ENCODE measurements at regions not wholly inside any gene's neighbourhood (a gene's known extent, or its start where the extent isn't known, plus 50 kb on each side); places are given as distances from the start of the nearest gene placed in this dataset.

- H3K4me3 ChIP-seq, result no peak overlapping the region
- DNase-seq (ENCODE audit: low read depth in 1 of 2, low spot score in 1 of 2), result no peak
- no peaks in the 10 kb centered on the region for H3K4me1 ChIP-seq
- no peak for TF ChIP-seq HOXB5 (CRISPR knock-in tag; IDR thresholded peaks at IDR 0.05)
- TF ChIP-seq POLR2AphosphoS2 (conservative IDR thresholded peaks at IDR 0.05; ENCODE audit: low read length), result no peak
- no peak for TF ChIP-seq RAD21 (conservative IDR thresholded peaks at IDR 0.05 in 1 of 2, IDR thresholded peaks at IDR 0.05 in 1 of 2)
- TF ChIP-seq NFE2L2 (conservative IDR thresholded peaks at IDR 0.05; ENCODE audit: low read length), result no peak
- TF ChIP-seq ATOH8 (CRISPR knock-in tag; IDR thresholded peaks at IDR 0.05; ENCODE audit: low read depth), result no peak
- no peak for TF ChIP-seq PHF8 (IDR thresholded peaks at IDR 0.05; ENCODE audit: borderline replicate concordance, low read depth)
- TF ChIP-seq MAZ (IDR thresholded peaks at IDR 0.05; ENCODE audit: borderline replicate concordance, low read depth, low read length), result no peak
- TF ChIP-seq EP300 (IDR thresholded peaks at IDR 0.05), result no peak
- TF ChIP-seq RARB (CRISPR knock-in tag; IDR thresholded peaks at IDR 0.05), result no peak
- no peak for TF ChIP-seq ZSCAN20 (CRISPR knock-in tag; IDR thresholded peaks at IDR 0.05)
- TF ChIP-seq GATA3 (IDR thresholded peaks at IDR 0.05; ENCODE audit: borderline replicate concordance), result no peak
- TF ChIP-seq CTCF (IDR thresholded peaks at IDR 0.05), result no peak
- no peak for TF ChIP-seq JUNB (IDR thresholded peaks at IDR 0.05)
- TF ChIP-seq MYC (IDR thresholded peaks at IDR 0.05; ENCODE audit: borderline replicate concordance, low read length), result no peak
- no peak for TF ChIP-seq TFCP2L1 (CRISPR knock-in tag; IDR thresholded peaks at IDR 0.05)
- TF ChIP-seq HEYL (CRISPR knock-in tag; IDR thresholded peaks at IDR 0.05), result no peak
- ChIA-PET POLR2A (no interaction called here), CTCF (no interaction called here)
- ATAC-seq, result no peak
- FAIRE-seq, result no peak
- no peak overlapping the region for H3K4me2 ChIP-seq
- no peaks in the 10 kb centered on the region for H3K9me3 ChIP-seq
- H3K27ac ChIP-seq, result no peak overlapping the region
- 21% methylated on average over 5 of the region's 5 CpGs for WGBS (ENCODE audit: missing lambda C conversion rate)
Observed at GRCh38 chr4:155600244-155600643, 66.4 kb upstream of the GUCY1A1 start.

GRCh38 chr4:155599596-155599995, 67.1 kb upstream of the GUCY1A1 start:
- Histone ChIP-seq H3K4me2 (no peak overlapping the region), H3K9me3 (no peaks in the 10 kb centered on the region), H3K27ac (no peak overlapping the region), H3K4me1 (no peaks in the 10 kb centered on the region), H3K4me3 (no peak overlapping the region)
- DNase-seq (ENCODE audit: low read depth in 1 of 2, low spot score in 1 of 2), result no peak
- ATAC-seq, result no peak
- POLR2A ChIA-PET, result no interaction called here
- CTCF ChIA-PET, result no interaction called here
- no peak for FAIRE-seq
- no peak for TF ChIP-seq USF2 (IDR thresholded peaks at IDR 0.05)
- no peak for TF ChIP-seq KDM1A (IDR thresholded peaks at IDR 0.05; ENCODE audit: low read depth)
- TF ChIP-seq MAX (IDR thresholded peaks at IDR 0.05), result no peak
- TF ChIP-seq FOSL2 (IDR thresholded peaks at IDR 0.05), result no peak
- TF ChIP-seq FOSL2 (CRISPR knock-in tag; IDR thresholded peaks at IDR 0.05), result no peak
- no peak for TF ChIP-seq ESRRA (IDR thresholded peaks at IDR 0.05; ENCODE audit: borderline replicate concordance, low read length)
- TF ChIP-seq TFCP2L1 (CRISPR knock-in tag; IDR thresholded peaks at IDR 0.05), result no peak
- TF ChIP-seq NFE2L2 (conservative IDR thresholded peaks at IDR 0.05; ENCODE audit: low read length), result no peak

GRCh38 chr4:155599085-155599484, 67.6 kb upstream of the GUCY1A1 start:
- ChIA-PET CTCF (interaction anchor here (1.0 kb wide), 1 partner anchor 17 kb away, joined by 3 read pairs; no protein-coding TSS in a partner anchor), POLR2A (no interaction called here)
- H3K4me2 ChIP-seq, result no peak overlapping the region
- WGBS (ENCODE audit: missing lambda C conversion rate), result 54% methylated on average over 6 of the region's 6 CpGs
- no peaks in the 10 kb centered on the region for H3K4me1 ChIP-seq
- no peaks in the 10 kb centered on the region for H3K9me3 ChIP-seq
- TF ChIP-seq NPAS2 (CRISPR knock-in tag; IDR thresholded peaks at IDR 0.05; ENCODE audit: borderline replicate concordance) (no peak), CHD2 (IDR thresholded peaks at IDR 0.05; ENCODE audit: low read length, partially characterized antibody) (no peak), USF2 (IDR thresholded peaks at IDR 0.05) (no peak), KDM5A (IDR thresholded peaks at IDR 0.05) (no peak), RAD21 (conservative IDR thresholded peaks at IDR 0.05 in 1 of 2, IDR thresholded peaks at IDR 0.05 in 1 of 2) (no peak), HES2 (IDR thresholded peaks at IDR 0.05) (no peak), HOXA7 (CRISPR knock-in tag; IDR thresholded peaks at IDR 0.05) (no peak), KDM1A (IDR thresholded peaks at IDR 0.05; ENCODE audit: low read depth) (no peak), GATA3 (IDR thresholded peaks at IDR 0.05; ENCODE audit: borderline replicate concordance) (no peak), ESRRA (IDR thresholded peaks at IDR 0.05; ENCODE audit: borderline replicate concordance, low read length) (no peak), CEBPB (IDR thresholded peaks at IDR 0.05) (no peak), ZFP36 (IDR thresholded peaks at IDR 0.05; ENCODE audit: borderline replicate concordance, partially characterized antibody) (no peak), FOSL2 (IDR thresholded peaks at IDR 0.05) (no peak), FOSL2 (CRISPR knock-in tag; IDR thresholded peaks at IDR 0.05) (no peak), EP300 (IDR thresholded peaks at IDR 0.05) (no peak)
- FAIRE-seq (no peak), ATAC-seq (no peak), DNase-seq (ENCODE audit: low read depth in 1 of 2, low spot score in 1 of 2) (no peak)
- no peak overlapping the region for H3K4me3 ChIP-seq
- no peak overlapping the region for H3K27ac ChIP-seq

Measured in A549 (cell line).